NCI-H1092 (cell line): ENCODE measurements at regions not wholly inside any gene's neighbourhood (a gene's known extent, or its start where the extent isn't known, plus 50 kb on each side); places are given as distances from the start of the nearest gene placed in this dataset.

Experiments
- DNase-seq: peaks from one replicate; lab custom pipeline; 2025; lab: John Stamatoyannopoulos, UW

DNA sequence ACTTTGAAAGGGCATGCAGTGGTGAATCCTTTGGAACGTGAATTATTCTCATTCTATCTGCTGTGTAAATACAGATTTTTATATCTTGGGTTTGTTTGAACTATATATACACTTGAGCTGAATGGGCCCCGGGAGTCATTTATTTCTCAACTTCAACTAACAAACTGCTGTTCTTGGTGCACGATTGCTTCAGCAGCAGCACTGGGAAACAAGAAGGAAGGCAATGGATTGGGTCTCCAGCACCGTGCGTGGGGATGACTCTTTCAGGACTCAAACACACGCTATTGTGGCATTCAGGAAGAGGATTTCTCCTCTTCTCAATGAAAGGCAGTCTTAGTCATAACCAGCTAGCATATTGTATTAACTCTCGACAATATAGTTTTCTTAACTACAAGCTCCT is 226.0 kb upstream of the NFE2L3 start:
- DNase-seq, result no peak

DNA sequence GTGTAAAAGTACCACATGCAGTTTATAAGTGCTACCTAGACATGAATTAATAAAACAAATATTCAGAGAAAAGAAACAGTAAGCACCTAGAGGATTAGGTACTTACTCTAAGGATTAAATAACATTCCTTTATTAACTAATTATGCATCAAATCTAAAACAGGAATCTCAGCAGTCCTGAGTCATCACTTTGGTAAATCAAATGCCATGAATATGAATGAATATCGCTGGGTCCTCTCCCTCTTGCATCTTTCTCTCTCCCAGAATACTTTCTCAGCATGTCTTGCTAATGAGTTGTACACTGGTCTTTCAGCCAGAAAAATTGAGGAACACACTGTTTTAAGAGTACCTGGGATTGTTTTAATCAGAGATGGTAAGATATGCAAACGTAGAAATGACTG is 225.5 kb upstream of the NFE2L3 start:
- no peak for DNase-seq

DNA sequence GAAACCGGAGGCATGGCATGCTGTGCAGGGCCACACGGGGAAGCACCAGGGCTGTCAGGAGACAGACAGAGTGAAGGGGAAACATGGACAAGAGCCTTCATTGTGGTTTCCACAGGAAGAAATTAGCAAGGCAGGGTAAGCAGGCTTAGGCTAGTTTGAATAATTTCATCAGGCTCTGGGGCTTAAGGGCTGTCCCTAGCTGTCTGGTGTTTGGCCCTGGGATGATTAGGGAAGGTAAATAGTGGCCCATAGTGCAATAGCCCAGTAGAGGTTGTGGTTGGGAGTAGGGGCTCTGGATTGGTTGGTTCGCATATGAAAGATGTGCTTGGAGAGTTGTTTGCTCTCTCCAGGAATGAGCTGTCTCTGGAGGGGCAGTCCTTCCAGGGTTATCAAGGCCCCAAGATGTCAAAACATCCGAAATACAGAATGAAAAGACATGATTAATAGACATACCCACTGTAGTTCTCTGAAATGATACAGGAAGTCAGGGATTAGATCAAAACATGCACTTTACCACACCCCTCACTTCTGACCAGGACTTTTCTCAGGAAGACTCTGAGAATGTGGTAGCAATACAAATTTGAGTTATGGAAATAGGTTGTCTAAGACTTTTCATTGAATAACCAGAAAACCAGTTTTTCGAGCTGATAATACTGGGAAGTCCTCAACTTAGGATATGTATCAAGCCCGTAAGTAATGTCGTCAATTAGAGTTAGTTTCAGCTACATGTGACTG is 224.9 kb upstream of the NFE2L3 start:
- no peak for DNase-seq

DNA sequence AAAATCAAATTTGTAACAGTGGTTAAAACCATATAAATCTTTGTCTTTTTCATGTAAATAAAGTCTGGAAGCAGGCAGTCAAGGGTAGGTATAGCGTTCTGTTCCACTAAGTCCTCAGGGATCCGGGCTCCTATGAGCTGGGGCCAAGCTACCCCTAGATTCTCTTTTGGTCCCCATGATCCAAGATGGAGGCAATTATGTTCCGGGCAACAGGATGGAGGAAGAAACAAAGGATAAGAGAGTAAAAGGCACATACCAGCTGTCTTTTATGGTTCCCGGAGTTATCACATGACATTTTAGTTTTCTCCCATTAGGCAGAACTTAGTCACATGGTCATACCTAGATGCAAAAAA is 224.4 kb upstream of the NFE2L3 start:
- no peak for DNase-seq

DNA sequence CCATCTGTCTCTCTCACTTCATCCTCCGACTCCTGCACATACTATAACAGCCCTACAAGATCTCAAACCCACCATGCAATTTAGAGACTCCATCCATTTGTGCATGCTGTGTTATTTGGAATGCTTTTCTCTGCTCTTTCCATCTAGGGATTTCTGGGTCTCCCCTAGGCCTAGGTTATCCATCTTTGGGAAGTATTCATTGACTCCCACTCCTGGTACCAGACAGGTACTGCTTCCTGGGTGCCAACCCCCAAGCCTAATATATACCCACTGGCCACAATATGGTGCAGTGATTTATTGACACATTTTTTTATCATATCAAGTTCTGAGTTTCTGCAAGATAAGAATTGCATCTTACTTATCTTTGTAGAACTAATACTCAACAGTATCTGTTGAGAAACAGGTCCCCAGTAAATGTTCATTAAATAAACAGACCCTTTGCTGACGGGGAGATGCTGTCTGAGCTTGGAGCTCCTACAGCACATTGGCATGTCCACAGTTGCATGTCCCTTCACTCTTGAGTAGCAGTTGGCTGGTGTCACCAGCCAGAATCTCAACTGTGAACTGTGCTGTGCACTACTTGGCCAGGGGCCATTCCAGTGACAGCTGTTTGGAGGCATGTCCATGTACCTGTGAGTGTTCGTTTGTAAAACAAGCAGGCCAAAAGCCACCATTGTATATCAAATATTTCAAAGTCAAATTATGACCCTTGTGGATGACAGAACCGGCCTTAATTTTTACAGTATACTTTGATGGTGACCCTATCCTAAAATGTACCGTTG is 223.3 kb upstream of the NFE2L3 start:
- DNase-seq, result no peak

DNA sequence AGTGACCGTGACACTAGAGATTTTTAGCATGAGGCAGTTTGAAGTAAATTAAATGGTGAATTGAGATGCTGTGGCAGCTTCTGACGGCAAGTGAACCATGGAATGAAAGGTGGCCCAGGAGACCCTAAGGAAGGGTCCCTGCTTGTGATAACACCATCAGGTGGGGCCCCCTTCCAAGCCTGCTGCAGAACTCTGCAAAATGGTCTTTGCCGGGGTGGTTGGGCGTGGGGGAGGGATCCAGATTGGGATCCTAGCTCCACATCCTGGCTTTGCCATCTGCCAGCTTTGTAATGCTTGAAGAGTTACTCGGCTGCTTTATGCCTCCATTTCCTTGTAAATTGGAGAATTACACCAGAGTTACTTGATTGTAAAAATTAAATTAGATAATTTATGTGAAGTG is 222.6 kb upstream of the NFE2L3 start:
- DNase-seq, result no peak

DNA sequence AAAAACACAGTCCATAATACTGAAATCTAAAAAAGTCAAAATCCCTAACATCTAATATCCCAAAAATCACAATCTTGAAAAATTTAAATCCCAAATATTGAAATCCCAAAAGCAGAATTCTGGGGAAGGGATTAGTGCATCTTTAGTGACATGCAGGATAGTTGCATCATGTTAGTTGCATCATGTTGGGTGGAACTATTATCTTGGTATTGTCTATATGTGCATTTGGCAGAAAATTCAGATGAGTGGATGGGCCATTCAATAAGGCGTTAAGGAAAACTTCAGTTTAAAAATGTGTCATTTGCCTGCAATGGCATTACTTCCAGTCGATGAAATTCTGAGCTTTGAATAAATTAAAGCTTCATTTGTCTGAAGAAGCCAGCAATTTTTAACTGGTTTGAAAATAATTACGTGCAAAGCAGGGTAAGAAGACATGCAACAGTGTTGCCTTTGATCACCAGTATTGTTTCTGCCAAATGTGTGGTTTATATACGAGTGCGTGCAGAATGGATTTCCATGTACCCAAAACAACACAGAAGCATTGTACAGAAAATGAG is 221.4 kb upstream of the NFE2L3 start:
- no peak for DNase-seq

DNA sequence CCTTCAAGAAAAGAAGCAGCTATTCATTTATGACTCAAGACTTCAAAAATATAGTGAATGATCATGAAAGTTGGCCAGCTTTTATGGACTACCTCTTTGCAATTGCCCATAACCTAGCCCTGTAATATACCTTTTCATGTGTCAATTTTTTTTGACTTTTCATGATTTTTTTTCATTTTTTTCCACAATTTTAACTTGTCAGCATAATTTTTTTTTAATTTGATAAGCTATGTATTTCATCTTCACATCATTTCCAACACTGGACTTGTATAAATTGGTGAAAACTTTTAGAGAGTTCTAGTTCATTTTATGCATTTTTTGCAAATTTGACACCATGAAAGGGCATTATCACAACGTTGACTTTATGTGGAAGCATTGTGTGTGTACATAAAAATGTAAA is 220.8 kb upstream of the NFE2L3 start:
- DNase-seq, result no peak

DNA sequence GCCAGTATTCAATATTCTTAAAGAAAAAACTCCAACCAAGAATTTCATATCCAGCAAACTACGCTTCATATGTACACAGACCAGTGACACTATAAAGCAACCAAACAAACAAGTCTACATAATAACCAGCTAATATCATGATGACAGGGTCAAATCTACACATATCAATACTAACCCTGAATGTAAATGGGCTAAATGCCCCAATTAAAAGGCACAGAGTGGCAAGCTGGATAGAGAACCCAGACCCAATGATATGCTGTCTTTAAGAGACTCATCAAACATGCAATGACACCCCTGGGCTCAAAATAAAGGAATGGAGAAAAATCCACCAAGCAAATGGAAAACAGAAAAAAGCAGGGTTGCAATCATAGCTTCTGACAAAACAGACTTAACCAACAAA is 218.1 kb upstream of the NFE2L3 start:
- DNase-seq, result no peak

DNA sequence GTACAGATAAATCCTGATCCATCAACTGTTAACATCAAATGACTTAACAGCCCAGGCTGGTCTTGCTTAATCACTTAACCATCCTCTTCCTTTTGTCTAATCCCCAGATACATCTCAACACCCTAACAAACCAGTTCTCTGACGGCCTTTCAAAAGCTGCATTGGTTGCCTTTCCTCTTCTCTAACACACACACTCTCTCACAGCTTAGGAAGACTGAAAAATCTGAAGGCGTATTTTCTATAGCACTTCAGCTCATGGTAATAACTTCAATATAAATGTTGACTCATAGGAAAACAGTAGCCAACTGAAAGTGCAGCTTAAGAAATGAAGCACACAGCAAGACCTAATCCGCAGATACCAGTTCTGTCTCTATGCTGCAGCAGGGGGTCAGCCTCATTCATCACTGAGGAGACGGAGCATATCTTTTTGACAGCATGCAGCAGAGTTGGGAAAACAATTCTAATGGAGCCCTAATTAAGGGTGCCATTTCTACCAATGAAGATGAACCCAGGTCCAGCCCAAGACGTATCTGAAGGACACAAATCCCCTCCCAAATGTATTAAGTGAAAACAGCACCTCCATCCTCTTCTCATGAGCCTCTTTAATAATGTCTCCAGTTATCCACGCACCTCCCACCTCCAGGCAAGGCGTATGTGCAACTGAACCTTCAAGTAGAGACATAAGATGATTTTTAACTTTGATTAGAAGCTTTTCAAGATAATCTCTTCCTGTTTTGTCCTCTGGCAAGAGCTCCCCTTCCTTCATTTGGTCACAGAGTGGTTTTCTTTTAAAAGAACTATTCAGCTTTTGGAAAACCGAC is 211.7 kb upstream of the NFE2L3 start:
- DNase-seq, result no peak

DNA sequence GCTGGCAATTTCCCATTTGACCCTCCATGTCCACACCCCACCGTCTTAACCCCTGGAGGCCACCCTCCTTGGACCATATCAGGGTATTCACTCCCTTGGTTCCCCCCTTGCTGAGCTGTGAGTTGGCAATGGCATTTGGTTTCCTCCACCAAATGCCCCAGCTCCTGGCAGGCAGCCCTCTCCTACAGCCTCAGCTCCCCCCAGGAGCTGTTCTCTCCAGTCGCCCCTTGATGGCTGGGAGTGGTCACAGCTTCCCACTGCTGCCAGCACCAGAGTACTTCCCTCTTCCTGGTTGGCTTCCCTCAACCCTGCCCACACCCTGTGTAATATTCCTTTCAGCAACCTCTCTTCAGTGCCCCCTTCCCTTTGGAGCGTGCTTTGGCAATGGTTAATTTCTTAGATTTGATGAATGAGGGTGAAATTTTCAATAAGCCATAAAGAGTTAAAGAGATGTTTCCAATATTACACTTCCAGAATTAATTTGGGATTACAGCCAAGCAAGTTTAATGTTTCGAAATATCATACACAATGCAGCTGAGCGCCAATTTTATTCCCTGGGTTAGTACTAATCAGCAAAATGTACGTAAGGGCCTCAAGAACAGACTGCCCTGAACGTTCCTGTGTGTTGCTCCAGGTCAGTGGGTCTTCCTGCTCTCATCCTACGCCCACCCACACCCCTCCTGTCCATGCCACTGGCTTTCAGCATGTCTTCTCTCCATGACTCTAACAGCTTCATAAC is 207.1 kb upstream of the NFE2L3 start:
- no peak for DNase-seq

DNA sequence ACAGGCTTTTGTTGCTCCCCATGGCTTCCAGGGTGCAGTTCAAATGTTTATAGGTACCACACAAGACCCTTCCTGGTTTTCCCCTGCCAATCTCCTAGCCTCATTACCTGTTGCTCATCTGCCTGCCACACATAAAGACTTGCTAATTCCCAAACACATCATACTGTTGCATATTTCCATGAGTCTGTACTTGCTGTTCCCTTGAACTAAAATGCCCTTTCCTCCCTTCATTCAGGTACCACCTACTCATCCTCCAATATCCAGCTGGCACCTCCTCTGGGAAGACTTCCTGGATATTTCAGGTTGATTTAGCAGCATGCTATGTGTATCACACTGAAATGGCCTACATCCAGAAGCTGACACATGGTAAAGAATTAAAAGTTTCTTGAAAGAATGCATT is 206.4 kb upstream of the NFE2L3 start:
- no peak for DNase-seq

DNA sequence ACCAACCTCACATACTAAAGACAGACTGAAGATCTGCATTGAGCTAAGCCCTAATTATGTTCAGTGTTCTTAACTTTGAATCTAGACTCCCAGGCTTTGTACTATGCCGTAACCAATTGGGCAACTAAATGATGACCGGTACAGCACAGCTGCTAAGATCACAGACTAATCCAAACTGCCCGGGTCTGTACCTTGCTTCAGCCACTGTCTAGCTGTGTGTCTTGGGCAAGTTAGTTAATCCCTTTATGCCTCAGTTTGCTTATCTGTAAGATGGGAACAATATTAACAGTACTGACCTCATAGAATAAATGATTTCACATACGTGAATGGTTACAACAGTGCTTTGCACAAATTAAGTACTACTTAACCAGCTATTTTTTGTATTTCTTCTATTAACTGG is 205.8 kb upstream of the NFE2L3 start:
- DNase-seq, result no peak

DNA sequence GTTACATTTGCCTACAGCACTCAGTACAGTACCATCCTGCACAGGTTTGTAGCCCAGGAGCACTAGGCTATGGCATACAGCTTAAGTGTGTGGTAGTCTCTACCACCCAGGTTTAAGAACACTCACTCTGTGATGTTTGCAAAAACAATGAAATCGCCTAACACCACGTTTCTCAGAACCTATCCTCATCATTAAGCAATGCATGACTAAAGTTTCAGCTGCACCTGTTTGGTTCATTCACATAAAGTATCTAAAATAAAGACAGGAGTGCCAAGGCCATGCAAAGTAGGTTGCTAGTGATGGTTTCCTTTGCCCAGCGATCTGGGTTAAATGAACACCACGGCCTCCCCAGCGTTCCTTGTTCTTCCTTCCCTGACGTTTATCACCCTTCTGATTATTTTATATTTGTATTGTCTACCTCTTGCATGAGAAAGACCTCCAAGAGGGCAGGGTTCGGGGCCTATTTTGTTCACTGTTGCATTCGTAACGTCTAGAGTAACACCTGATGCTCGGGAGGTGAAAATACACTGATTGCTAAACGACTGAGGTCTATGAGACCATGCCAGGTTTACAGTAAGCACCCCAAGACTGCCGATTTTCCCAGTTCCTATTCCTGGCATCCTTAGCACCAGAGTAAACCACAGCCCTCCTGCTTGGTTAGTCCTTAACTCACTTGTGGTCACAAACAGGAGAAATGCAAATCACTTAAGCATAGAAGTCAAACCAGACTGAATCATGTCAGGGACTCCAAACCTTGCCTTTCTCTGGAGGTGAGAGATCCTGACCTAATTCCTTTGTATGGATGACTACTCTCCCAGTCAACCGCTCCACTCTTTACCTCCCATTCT is 204.1 kb upstream of the NFE2L3 start:
- no peak for DNase-seq

DNA sequence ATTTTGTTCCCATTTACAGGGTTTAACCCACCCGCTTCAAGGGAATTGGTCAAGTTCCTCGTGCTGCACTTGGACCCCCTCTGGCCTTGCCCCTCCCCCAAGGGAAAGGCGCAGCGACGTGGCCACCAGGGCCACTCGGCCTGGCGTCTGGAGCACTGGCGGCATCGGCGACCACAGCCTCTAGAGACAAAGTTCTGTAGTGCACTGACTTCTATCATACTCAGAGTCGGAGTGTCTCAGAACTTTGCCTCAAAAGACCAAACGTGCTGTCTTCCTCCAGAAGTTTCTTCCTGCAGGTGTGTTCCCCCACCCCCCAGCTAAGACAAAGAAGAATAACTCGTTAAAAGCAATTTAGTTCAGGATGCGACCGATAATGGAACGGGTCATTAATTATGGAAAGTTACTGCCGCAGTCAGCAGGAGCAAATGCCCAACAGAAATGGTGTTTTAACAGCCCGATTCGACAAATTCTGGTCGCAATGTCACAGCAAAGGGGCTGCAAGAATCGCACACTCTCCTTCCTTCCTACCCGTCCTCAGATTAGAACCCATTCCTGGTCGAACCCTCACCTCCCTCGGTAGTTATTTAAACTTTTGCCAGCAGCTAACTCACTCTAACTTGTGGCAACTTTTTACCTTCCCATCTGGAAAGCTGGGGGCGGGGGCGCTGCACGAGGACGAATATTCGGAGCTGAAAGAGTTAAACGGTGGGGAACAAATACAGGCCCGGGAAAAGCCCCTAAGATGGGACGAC is 202.1 kb upstream of the NFE2L3 start:
- DNase-seq, result no peak

DNA sequence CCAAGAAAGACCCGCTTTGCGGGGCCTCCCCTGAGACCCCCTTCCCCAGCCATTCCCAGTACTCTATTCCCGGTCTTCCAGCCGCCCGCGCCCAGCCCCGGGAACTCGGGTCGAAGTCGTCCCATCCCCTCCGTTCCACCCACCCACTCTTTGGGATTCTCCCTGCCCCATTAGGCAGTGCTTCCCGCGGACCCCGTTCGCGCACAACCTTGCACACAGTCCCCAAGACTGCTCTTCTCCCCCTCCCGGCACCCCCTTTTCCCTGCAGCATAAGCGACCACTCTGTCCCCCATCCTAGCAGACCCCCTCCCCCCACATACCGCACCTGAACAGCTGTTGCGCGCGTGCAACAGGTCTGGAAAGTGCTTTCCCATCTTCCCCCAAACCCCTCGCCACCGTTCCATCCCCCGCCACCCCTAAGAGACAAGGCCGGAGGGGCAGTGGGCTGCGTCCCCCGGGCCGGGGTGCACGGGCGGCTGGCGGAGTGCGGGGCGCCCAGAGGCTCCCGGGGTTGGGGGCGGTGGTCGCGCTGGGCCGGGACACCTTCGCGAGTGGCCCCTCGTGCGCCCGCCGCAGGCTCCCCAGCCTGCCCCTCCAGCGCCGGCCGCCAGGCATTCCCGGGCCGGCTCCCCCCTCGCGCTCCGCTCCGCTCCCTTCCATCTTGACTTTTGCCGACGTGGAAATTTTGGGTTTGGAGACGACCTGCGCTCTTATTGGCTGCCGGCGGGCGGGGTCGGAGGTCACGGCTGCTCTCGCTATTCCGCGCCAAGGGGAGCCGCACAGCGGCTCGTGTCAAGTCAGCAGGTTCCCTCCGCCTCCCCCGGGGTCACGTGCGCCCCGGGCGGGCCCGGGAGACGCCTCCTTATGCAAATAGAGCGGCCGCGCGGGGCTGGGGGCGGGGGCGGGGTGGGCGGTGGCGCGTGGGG is 201.2 kb upstream of the NFE2L3 start:
- DNase-seq, result peak; percentile 92

DNA sequence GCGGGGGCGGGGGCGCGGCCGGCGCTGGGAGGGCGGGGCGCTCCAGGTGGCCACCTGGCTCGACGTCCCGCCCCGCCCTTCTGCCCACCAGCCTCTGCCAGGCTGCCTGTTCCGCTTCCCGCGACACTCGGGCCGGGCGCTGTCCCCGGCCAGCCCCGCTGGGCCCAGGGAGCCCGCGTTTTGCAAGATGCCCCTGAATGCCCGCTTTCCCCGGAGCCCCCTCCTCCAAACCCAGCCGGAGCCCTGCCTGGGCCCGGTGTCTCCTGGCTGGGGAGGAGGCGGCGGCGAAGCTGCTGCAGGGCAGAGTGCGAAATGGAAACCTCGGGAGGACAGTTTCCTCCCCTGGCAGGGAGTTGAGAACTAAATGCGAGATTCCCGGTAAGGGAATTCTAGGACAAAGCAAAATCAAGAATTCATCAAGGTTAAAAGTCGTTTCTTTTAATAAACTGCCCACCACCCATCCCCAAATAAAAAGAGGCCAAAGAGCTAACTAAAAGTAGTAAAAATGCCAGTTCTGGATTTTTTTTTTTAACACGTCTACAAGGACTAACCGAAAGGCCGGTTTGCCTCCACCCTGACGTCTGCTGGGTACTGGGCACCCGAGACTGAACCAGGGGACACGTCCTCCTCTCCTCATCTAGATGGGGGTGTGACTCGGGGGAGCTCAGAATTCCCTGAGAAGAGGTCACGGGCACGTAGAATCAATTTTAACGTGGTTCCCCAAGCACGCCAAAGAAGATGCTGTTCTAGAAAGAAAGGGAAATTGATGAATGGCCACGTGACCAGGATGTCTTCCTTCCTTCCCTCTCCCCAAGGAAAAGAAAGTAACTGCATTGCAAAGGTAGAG is 200.4 kb upstream of the NFE2L3 start:
- DNase-seq, result peak; percentile 41
